A673 (cell line): ENCODE measurements at regions not wholly inside any gene's neighbourhood (a gene's known extent, or its start where the extent isn't known, plus 50 kb on each side); places are given as distances from the start of the nearest gene placed in this dataset.
"Not testable (repeated sequence)": the region's sequence is repeated elsewhere in the genome, so short reads cannot be mapped to it uniquely, and the experiment has no call there.

Source experiments
- CTCF ChIP-seq: fragments of 300-800, 200-600 bp; sonication (generic); conservative IDR thresholded peaks from 2 replicates; pipeline ENCODE4 v1.5.1; 2017; ENCODE audit warnings: low read depth, mild to moderate bottlenecking, antibody characterized with exemption, low read length, moderate library complexity, mixed read lengths
- EZH2 ChIP-seq: fragments of 200-600 bp; sonication (generic); IDR thresholded peaks from 2 replicates; pipeline ENCODE4 v1.6.1; 2017; ENCODE audit warnings: borderline replicate concordance, low read depth, mild to moderate bottlenecking, mixed read lengths, antibody characterized with exemption, low read length; ENCODE audit not compliant: poor library complexity, severe bottlenecking

- not testable (repeated sequence) for TF ChIP-seq EZH2, CTCF
These were observed 1324.0 kb downstream of the XPNPEP1 start for GRCh38 chr10:108599317-108599716.
